HCT116 (cell line): ENCODE measurements at regions not wholly inside any gene's neighbourhood (a gene's known extent, or its start where the extent isn't known, plus 50 kb on each side); places are given as distances from the start of the nearest gene placed in this dataset.

Experiments used
- ATAC-seq: fragments of 200-7000 bp; cut with Tn5 transposase; 2 replicates; pipeline ENCODE4 v1.9.1; 2020; ENCODE audit warnings: mild to moderate bottlenecking, moderate library complexity
- BruUV-seq: library from RNA; stranded (reverse); fragments of 400-500 nt; replicated peaks from 2 replicates; lab custom pipeline; 2021; lab: Mats Ljungman, UMichigan
- CTCF ChIA-PET: fragments of 300-600 bp; sonication (Branson Sonifier 250); formaldehyde crosslinking; loops from one replicate; lab custom pipeline; 2021; ENCODE audit warnings: antibody characterized with exemption; lab: Charles Lee
- POLR2A ChIA-PET: fragments of 300-600, 350-600 bp; sonication (Branson Sonifier 250); formaldehyde crosslinking; loops from one replicate; lab custom pipeline; 2021; ENCODE audit warnings: antibody characterized with exemption; lab: Charles Lee
- RAD21 ChIA-PET, 2 experiments: fragments of 300-600 bp; sonication (Branson Sonifier 250); formaldehyde crosslinking; loops; one replicate each; lab custom pipeline; 2023; ENCODE audit warnings: low total read pairs in 2 of 2; ENCODE audit not compliant: uncharacterized antibody in 2 of 2, unreplicated experiment in 2 of 2, low non-redundant PET in 1 of 2; lab: Charles Lee
- DNase-seq: peaks from one replicate; pipeline ENCODE4 v3.0.0-alpha.2; 2010; ENCODE audit warnings: low read depth, low spot score
- H2AFZ ChIP-seq: fragments of 200-600 bp; shearing (Covaris generic), sonication (generic); 2 replicates; pipeline ENCODE4 v1.6.1; 2017; ENCODE audit warnings: low read depth, mixed run types, mixed read lengths, antibody characterized with exemption, low read length; ENCODE audit not compliant: poor library complexity, severe bottlenecking
- H3K27ac ChIP-seq: 2 replicates; pipeline ENCODE4 v1.5.1; 2012; ENCODE audit warnings: low read depth, low read length
- H3K27me3 ChIP-seq: fragments of 200-600 bp; sonication (generic); 2 replicates; pipeline ENCODE4 v1.6.1; 2016; ENCODE audit warnings: mixed run types, low read length, mixed read lengths; ENCODE audit not compliant: insufficient read depth
- H3K36me3 ChIP-seq, 2 experiments: fragments of 200-500 bp in 1 of 2; fragments of 200-600 bp in 1 of 2; sonication (Bioruptor generic) in 1 of 2; sonication (generic) in 1 of 2; 2 replicates each; pipeline versions ENCODE4 v1.5.1 to v1.6.1; 2014 to 2016; ENCODE audit warnings: low read length in 2 of 2, inconsistent platforms in 1 of 2, mixed read lengths in 1 of 2, mixed run types in 1 of 2; ENCODE audit not compliant: insufficient read depth in 2 of 2, control insufficient read depth in 1 of 2
- H3K4me1 ChIP-seq, 2 experiments: fragments of 200-600 bp in 1 of 2; sonication (generic) in 1 of 2; 2 replicates each; pipeline versions ENCODE4 v1.5.1 to v1.6.1; 2012 to 2017; ENCODE audit warnings: low read length in 2 of 2, inconsistent platforms in 1 of 2, mild to moderate bottlenecking in 1 of 2, mixed read lengths in 1 of 2, mixed run types in 1 of 2, moderate library complexity in 1 of 2; ENCODE audit not compliant: insufficient read depth in 2 of 2, control insufficient read depth in 1 of 2
- H3K4me2 ChIP-seq: fragments of 200-600 bp; sonication (generic); 2 replicates; pipeline ENCODE4 v1.6.1; 2017; ENCODE audit warnings: mixed run types, low read length, mixed read lengths
- H3K4me3 ChIP-seq, 2 experiments: fragments of 200-600 bp in 1 of 2; sonication (generic) in 1 of 2; replicated peaks in 1 of 2; 2 replicates each; pipeline ENCODE4 v1.5.1; 2011 to 2016; ENCODE audit warnings: low read length in 2 of 2, control low read depth in 1 of 2, low read depth in 1 of 2, mild to moderate bottlenecking in 1 of 2, mixed read lengths in 1 of 2, mixed run types in 1 of 2
- H3K79me2 ChIP-seq: fragments of 200-600 bp; sonication (generic); 2 replicates; pipeline ENCODE4 v1.6.1; 2017; ENCODE audit warnings: mild to moderate bottlenecking, mixed run types, low read length, moderate library complexity, mixed read lengths; ENCODE audit not compliant: insufficient read depth
- H3K9ac ChIP-seq: fragments of 200-600 bp; sonication (generic); 2 replicates; pipeline ENCODE4 v1.6.1; 2016; ENCODE audit warnings: low read length, mixed read lengths
- H3K9me2 ChIP-seq: fragments of 200-600 bp; sonication (generic), shearing (Covaris generic); 2 replicates; pipeline ENCODE4 v1.6.1; 2017; ENCODE audit warnings: mixed run types, mild to moderate bottlenecking, moderate library complexity; ENCODE audit not compliant: insufficient read depth
- H3K9me3 ChIP-seq, 2 experiments: fragments of 200-500 bp in 1 of 2; fragments of 200-600 bp in 1 of 2; sonication (Bioruptor generic) in 1 of 2; sonication (generic) in 1 of 2; 2 replicates each; pipeline ENCODE4 v1.6.1; 2014 to 2017; ENCODE audit warnings: low read length in 2 of 2, mixed read lengths in 2 of 2, inconsistent platforms in 1 of 2, low read depth in 1 of 2, mild to moderate bottlenecking in 1 of 2, mixed run types in 1 of 2, moderate library complexity in 1 of 2; ENCODE audit not compliant: control insufficient read depth in 1 of 2, insufficient read depth in 1 of 2
- H4K20me1 ChIP-seq: fragments of 200-600 bp; sonication (generic), shearing (Covaris generic); 2 replicates; pipeline ENCODE4 v1.6.1; 2017; ENCODE audit warnings: mixed run types, mild to moderate bottlenecking, moderate library complexity; ENCODE audit not compliant: insufficient read depth
- CEBPB ChIP-seq: IDR thresholded peaks from 2 replicates; pipeline ENCODE4 v1.6.1; 2012; ENCODE audit warnings: low read depth
- EZH2phosphoT487 ChIP-seq: fragments of 200-600 bp; IDR thresholded peaks from 2 replicates; pipeline ENCODE4 v1.6.1; 2018; ENCODE audit warnings: antibody characterized with exemption, borderline replicate concordance
- POLR2A ChIP-seq: IDR thresholded peaks from 2 replicates; pipeline ENCODE4 v1.7.0; 2011; ENCODE audit warnings: borderline replicate concordance; ENCODE audit not compliant: insufficient read depth, insufficient read length; ENCODE audit errors: extremely low read depth
- POLR2AphosphoS5 ChIP-seq: IDR thresholded peaks from 2 replicates; pipeline ENCODE4 v1.6.1; 2011; ENCODE audit warnings: mild to moderate bottlenecking, low read depth, low read length, moderate library complexity
- RAD21 ChIP-seq: IDR thresholded peaks from 2 replicates; pipeline ENCODE4 v1.6.1; 2012; ENCODE audit warnings: low read depth, mild to moderate bottlenecking
- SP1 ChIP-seq: IDR thresholded peaks from 2 replicates; pipeline ENCODE4 v1.6.1; 2012; ENCODE audit warnings: low read depth
- YY1 ChIP-seq: IDR thresholded peaks from 2 replicates; pipeline ENCODE4 v1.6.1; 2011; ENCODE audit warnings: low read length, low read depth, moderate library complexity, mild to moderate bottlenecking; ENCODE audit not compliant: insufficient replicate concordance; ENCODE audit errors: extremely low read depth
- intact Hi-C: fragments of 100-400 bp; cut with micrococcal nuclease; formaldehyde crosslinking; loops from 2 replicates; pipeline ENCODE4 v1.10.0; 2022

DNA sequence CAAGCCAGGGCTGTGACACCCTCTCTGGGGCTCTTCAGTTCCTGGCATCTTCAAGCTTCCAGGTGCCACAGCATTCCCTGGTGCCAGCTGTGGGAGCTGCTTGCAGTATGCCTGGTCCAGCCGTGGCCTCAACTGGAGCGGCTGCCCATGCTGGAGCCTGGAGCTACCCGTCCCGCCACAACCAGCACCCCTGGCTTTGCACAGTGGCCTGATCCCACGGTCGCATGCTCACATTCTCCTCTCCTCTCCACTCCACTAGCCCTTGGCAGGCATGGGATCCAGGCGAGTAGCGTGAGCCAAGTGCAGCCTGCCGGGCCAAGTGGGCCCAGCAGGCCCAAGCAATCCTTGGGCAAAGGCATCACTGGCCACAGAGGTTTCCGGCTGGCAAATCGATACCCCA lies 81.7 kb downstream of the PPP4R3C start:
- H4K20me1 ChIP-seq, result no peaks in the 10 kb centered on the region
- no peaks in the 10 kb centered on the region for H3K9me2 ChIP-seq
- no peak overlapping the region for H3K4me2 ChIP-seq
- intact Hi-C loops, result no loop called here
- no peaks in the 10 kb centered on the region for H3K27me3 ChIP-seq
- H3K9me3 ChIP-seq, result no peaks in the 10 kb centered on the region
- ATAC-seq (no peak), DNase-seq (no peak)
- no peak overlapping the region for H3K9ac ChIP-seq
- H3K4me3 ChIP-seq, result no peak overlapping the region
- H3K27ac ChIP-seq, result no peak overlapping the region
- no peaks in the 10 kb centered on the region for H3K79me2 ChIP-seq
- POLR2A ChIA-PET, result no interaction called here
- H3K36me3 ChIP-seq, result no peaks in the 10 kb centered on the region
- no TSS peak for BruUV-seq
- H3K4me1 ChIP-seq, result no peaks in the 10 kb centered on the region
- CTCF ChIA-PET, result no interaction called here
- H2AFZ ChIP-seq, result no peak overlapping the region
- RAD21 ChIA-PET, result no interaction called here
- no peak for TF ChIP-seq SP1
- TF ChIP-seq RAD21, result no peak
- TF ChIP-seq CEBPB, result no peak
- no peak for TF ChIP-seq POLR2AphosphoS5

DNA sequence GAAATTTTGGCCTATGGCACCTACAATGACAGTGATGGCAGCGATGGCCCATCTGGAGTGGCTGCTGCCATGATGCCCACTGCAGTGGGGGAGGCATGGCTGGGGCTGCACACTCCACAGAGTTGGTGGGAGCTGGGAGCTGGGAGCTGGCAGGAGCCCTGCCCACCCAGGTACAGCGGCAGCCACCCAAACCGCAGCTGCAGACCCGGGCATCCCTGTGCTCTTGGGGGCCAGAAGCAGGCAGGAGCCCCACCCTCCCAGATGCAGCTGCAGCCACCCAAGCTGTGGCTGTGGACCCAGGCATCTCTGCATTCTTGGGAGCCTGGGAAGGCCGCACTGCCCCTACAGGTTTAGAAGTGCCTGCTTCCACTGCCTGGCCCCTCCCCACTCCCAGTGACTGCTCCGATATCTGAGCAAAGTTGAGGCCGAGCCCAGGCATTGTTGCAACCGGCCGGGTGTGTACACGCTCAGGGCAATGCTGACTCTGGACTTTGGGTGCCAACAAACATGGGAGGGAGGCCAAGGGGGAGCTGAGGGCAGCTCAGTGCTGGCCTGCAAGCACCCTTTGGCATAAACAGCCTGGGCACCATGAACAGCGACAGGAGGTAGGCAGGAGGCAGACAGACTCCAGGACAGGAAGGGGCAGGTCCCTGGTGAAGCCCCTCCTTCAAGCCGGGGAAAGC lies 82.8 kb downstream of the PPP4R3C start:
- DNase-seq (no peak), ATAC-seq (peak; percentile 38; the same call in 1 of the 2 replicates)
- CTCF ChIA-PET, result no interaction called here

More for the DNA sequence above, 82.8 kb downstream of the PPP4R3C start:
- Histone ChIP-seq H3K4me3 (no peak overlapping the region), H3K36me3 (no peaks in the 10 kb centered on the region), H3K79me2 (no peaks in the 10 kb centered on the region), H2AFZ (no peak overlapping the region), H3K4me1 (no peaks in the 10 kb centered on the region), H3K9me2 (no peaks in the 10 kb centered on the region), H3K27ac (no peak overlapping the region), H3K27me3 (no peaks in the 10 kb centered on the region), H4K20me1 (no peaks in the 10 kb centered on the region), H3K4me2 (no peak overlapping the region), H3K9ac (no peak overlapping the region), H3K9me3 (no peaks in the 10 kb centered on the region)
- RAD21 ChIA-PET, result no interaction called here
- POLR2A ChIA-PET, result no interaction called here
- TF ChIP-seq YY1 (no peak), EZH2phosphoT487 (no peak), POLR2A (no peak)
- intact Hi-C loops, result no loop called here
- no TSS peak for BruUV-seq
